OCI-LY3 (cell line): ENCODE measurements at regions not wholly inside any gene's neighbourhood (a gene's known extent, or its start where the extent isn't known, plus 50 kb on each side); places are given as distances from the start of the nearest gene placed in this dataset.

Source experiments
- CTCF ChIP-seq: fragments of 200-600, 300-600 bp; sonication (generic); IDR thresholded peaks from 2 replicates; pipeline ENCODE4 v1.5.1; 2014; ENCODE audit warnings: antibody characterized with exemption, low read length, low read depth
- EZH2phosphoT487 ChIP-seq: fragments of 200-600 bp; shearing (Covaris generic); IDR thresholded peaks from 2 replicates; pipeline ENCODE4 v1.6.1; 2018; ENCODE audit warnings: antibody characterized with exemption, mixed run types, low read depth

DNA sequence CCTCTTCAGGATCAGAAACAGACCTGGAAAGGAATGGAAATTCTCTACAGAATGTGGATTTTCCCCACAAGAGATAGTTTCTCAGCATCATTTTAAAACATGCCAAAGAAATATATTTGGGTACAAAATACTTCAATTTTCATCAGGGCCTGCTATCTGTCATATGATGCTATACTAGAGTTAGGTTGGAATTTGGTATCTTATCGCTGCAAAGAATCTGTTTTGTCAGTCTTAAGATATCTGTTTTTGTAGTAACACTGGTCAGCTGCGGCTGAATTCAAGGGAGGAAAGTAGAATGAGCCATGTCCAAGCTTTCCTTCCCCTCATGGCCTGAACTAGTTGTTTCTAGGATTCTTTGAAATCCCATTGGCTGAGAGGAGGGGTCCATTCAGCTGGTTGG is 806.4 kb downstream of the KCNA4 start:
- no peak for TF ChIP-seq CTCF
- TF ChIP-seq EZH2phosphoT487, result no peak
